ENCODE measurements at regions not wholly inside any gene's neighbourhood (a gene's known extent, or its start where the extent isn't known, plus 50 kb on each side); places are given as distances from the start of the nearest gene placed in this dataset.

DNA sequence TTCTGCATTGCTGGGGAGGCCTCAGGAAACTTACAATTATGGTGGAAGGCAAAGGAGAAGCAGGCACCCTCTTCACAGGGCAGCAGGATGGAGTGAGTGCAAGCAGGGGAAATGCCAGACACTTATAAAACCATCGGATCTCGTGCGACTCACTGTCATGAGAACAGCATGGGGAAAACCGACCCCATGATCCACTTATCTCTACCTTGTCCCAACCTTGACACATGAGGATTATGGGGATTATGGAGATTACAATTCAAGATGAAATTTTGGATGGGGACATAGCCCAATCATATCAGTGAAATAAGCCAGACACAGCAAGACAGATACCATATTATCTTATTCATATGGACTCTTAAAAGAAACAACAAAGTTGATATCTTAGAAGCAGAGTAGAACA is 134.9 kb downstream of the C4orf33 start:
- H3K4me3 ChIP-seq (ENCODE audit: low read length) = no peak overlapping the region
- H3K27me3 ChIP-seq (ENCODE audit: control insufficient read depth, insufficient read depth, low read length) = no peaks in the 10 kb centered on the region
- no peak overlapping the region for H3K9ac ChIP-seq (ENCODE audit: low read length)
- H3K27ac ChIP-seq (ENCODE audit: low read length) = no peak overlapping the region
- H3K36me3 ChIP-seq (ENCODE audit: control insufficient read depth, low read depth, low read length) = no peaks in the 10 kb centered on the region
- H3K9me3 ChIP-seq (ENCODE audit: control insufficient read depth, low read depth, low read length) = no peaks in the 10 kb centered on the region
- H3K4me1 ChIP-seq (ENCODE audit: control insufficient read depth, low read depth, low read length) = no peaks in the 10 kb centered on the region

DNA sequence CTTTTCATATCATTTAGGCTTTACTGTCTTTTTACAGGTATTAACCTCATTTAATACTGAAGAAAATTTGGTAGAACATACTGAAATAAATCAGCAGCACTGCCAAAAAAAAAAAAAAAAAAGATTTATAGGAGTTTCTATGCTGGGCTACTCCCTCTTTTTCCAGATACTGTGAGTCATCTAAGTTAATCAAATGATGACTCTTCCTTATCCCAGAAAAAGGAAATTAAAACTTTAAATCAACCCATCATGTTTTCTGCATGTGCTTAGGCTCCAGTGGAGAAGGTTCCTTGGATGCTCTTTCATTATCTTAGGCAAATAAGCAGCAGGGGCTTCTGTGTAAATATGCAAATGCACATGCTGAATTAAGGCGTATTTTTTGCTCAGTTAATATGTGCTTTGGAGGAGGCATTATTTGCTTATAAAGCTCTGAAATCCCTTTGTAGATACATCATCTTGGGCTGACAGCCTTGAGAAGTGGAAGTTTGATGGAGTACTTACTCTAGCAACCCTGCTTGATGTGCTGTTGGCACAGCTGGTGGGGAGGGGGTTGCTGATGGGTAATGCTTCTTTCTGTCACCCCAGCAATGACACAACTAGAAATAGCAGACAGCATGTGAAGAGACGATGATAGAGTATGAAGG is 136.1 kb downstream of the C4orf33 start:
- Histone ChIP-seq H3K9me3 (ENCODE audit: control insufficient read depth, low read depth, low read length) (no peaks in the 10 kb centered on the region), H3K27me3 (ENCODE audit: control insufficient read depth, insufficient read depth, low read length) (no peaks in the 10 kb centered on the region), H3K9ac (ENCODE audit: low read length) (no peak overlapping the region), H3K27ac (ENCODE audit: low read length) (no peak overlapping the region), H3K4me3 (ENCODE audit: low read length) (no peak overlapping the region), H3K4me1 (ENCODE audit: control insufficient read depth, low read depth, low read length) (no peaks in the 10 kb centered on the region), H3K36me3 (ENCODE audit: control insufficient read depth, low read depth, low read length) (no peaks in the 10 kb centered on the region)

DNA sequence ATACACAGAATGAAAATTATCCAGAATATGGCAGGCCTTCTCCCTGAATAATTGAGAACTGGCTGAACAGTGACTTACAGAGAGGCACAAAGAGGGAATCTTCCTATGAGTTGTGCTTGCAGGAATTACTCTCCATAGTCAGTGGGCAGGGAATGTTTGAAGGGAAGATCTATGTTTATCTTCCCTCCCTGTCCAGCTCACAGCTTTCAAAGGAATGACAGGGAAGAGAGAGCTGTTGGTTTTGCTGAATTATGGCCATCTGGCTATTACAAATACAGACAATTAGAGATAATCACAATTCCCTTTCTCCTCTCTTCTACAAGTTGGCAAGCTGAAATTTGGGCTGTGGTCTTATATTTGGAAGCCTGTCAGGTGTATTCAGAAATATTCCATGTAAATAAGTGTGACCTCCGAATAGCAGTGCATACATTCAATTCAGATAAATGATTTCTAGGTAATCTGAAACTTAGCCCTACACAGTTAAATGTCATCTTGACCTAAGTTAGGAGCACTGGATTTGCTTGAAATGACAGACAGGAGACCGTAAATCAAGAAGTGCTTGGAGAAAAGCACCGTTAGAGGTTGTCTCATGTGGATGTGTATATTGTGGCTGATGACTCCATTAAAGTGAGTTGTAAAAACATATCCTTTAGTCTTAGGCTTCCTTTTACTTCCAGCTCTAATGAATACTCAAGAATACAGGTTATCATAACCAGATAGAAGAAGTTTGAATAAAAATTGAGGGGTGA is 136.8 kb downstream of the C4orf33 start:
- Histone ChIP-seq H3K4me1 (ENCODE audit: control insufficient read depth, low read depth, low read length) (no peaks in the 10 kb centered on the region), H3K27me3 (ENCODE audit: control insufficient read depth, insufficient read depth, low read length) (no peaks in the 10 kb centered on the region), H3K9me3 (ENCODE audit: control insufficient read depth, low read depth, low read length) (no peaks in the 10 kb centered on the region), H3K27ac (ENCODE audit: low read length) (no peak overlapping the region), H3K4me3 (ENCODE audit: low read length) (no peak overlapping the region), H3K9ac (ENCODE audit: low read length) (no peak overlapping the region), H3K36me3 (ENCODE audit: control insufficient read depth, low read depth, low read length) (no peaks in the 10 kb centered on the region)

DNA sequence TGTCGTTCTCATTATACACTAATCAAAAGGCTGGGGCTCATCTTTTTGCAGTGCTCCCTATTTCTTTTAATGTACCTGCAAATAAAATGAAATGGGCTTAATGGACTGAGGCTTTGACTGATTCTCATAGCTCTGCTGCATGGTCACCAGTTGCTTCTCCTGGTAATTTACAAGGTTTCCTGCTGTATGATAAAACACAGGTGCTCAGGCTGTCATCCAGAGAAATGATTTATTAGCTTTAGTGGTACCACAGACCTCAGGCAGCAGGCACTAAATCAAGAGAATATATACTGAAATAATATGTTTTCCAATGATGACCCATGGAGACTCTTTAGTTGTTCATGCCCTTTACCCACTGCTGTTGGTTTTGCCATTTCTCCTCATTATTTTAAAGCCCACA is 137.7 kb downstream of the C4orf33 start:
- H3K9me3 ChIP-seq (ENCODE audit: control insufficient read depth, low read depth, low read length) = no peaks in the 10 kb centered on the region
- H3K4me1 ChIP-seq (ENCODE audit: control insufficient read depth, low read depth, low read length) = no peaks in the 10 kb centered on the region
- H3K27me3 ChIP-seq (ENCODE audit: control insufficient read depth, insufficient read depth, low read length) = no peaks in the 10 kb centered on the region
- H3K36me3 ChIP-seq (ENCODE audit: control insufficient read depth, low read depth, low read length) = no peaks in the 10 kb centered on the region
- no peak overlapping the region for H3K9ac ChIP-seq (ENCODE audit: low read length)
- no peak overlapping the region for H3K27ac ChIP-seq (ENCODE audit: low read length)
- no peak overlapping the region for H3K4me3 ChIP-seq (ENCODE audit: low read length)

DNA sequence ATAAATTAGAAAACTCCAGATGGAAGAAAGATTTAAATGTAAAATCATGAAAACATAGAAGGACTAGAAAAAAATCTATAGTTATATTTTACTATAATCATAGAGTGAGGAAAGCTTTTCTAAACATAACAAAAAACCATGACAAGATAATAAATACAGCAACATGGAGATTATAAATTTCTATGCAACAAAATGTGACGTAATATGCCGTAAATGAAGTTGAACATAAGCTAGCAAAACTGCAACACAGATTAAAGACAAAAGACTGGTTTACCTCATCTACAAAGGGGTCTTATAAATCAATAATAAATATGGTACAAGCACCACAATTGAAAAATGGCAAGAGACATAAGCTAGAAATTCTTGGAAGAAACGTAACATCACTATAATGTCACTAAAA is 140.4 kb downstream of the C4orf33 start:
- no peak overlapping the region for H3K9ac ChIP-seq (ENCODE audit: low read length)
- H3K27ac ChIP-seq (ENCODE audit: low read length) = no peak overlapping the region
- H3K9me3 ChIP-seq (ENCODE audit: control insufficient read depth, low read depth, low read length) = no peaks in the 10 kb centered on the region
- H3K4me3 ChIP-seq (ENCODE audit: low read length) = no peak overlapping the region
- H3K4me1 ChIP-seq (ENCODE audit: control insufficient read depth, low read depth, low read length) = no peaks in the 10 kb centered on the region
- no peaks in the 10 kb centered on the region for H3K36me3 ChIP-seq (ENCODE audit: control insufficient read depth, low read depth, low read length)
- H3K27me3 ChIP-seq (ENCODE audit: control insufficient read depth, insufficient read depth, low read length) = no peaks in the 10 kb centered on the region

DNA sequence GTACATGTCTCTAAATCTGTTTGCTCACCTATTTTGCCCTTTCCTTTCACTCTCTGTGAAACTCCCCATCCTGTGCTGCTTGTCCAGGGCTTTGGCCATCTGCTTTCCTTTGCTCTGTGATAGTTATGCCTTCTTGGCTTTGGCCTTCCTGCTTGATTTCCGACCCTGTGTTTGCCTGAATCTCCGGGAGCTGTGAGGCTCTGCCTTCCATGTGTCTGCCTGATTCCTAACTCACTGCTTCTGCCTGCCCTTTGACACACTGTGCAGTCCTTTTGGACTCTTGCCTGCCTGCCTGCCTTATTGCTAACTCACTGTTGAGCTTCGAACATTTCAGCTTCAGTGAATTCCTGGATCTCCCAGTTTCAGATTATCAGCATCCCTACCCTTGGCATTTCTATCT is 143.1 kb downstream of the C4orf33 start:
- Histone ChIP-seq H3K4me1 (ENCODE audit: control insufficient read depth, low read depth, low read length) (no peaks in the 10 kb centered on the region), H3K9ac (ENCODE audit: low read length) (no peak overlapping the region), H3K27me3 (ENCODE audit: control insufficient read depth, insufficient read depth, low read length) (no peaks in the 10 kb centered on the region), H3K36me3 (ENCODE audit: control insufficient read depth, low read depth, low read length) (no peaks in the 10 kb centered on the region), H3K4me3 (ENCODE audit: low read length) (no peak overlapping the region), H3K9me3 (ENCODE audit: control insufficient read depth, low read depth, low read length) (no peaks in the 10 kb centered on the region), H3K27ac (ENCODE audit: low read length) (no peak overlapping the region)

DNA sequence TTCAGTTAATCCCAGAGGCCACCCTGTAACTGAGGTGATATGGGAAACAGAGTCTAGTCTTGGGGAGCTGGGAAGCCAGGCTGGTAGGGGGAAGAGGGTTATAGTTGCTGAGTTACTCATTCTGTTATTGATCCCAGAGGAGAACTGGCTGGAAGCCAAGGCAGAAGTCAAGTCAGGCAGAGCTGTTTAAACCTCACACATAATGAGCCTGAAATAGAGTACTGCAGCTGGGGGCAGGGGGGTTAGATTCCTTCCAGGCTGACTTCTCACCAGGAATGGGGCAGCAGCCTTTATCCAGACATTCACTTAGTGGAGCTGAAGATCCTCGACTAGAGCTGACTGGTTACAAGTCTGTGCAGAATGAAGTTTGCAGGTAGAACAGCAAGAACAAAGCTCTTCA is 144.9 kb downstream of the C4orf33 start:
- Histone ChIP-seq H3K36me3 (ENCODE audit: control insufficient read depth, low read depth, low read length) (no peaks in the 10 kb centered on the region), H3K9me3 (ENCODE audit: control insufficient read depth, low read depth, low read length) (no peaks in the 10 kb centered on the region), H3K4me1 (ENCODE audit: control insufficient read depth, low read depth, low read length) (no peaks in the 10 kb centered on the region), H3K9ac (ENCODE audit: low read length) (no peak overlapping the region), H3K4me3 (ENCODE audit: low read length) (no peak overlapping the region), H3K27ac (ENCODE audit: low read length) (no peak overlapping the region), H3K27me3 (ENCODE audit: control insufficient read depth, insufficient read depth, low read length) (no peaks in the 10 kb centered on the region)

DNA sequence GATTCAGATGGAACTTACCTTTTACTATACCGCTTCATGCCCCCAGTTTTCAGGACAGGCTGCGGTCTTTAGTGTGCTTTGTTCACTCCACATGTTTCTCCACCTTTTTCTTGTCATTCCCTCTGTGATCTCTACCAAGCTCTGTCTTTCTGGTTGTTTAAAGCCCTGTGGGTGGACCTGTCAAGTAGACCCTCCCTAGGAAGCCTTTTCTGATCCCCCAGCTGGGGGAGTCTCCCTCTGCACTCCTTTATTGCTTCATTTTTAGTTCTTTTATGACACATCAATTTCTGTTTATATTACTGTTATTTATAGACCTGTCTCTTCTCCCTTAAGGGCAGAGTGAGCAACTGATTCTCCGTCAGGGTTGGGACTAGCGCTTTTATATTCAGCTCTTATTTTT is 150.2 kb downstream of the C4orf33 start:
- Histone ChIP-seq H3K4me3 (ENCODE audit: low read length) (no peak overlapping the region), H3K36me3 (ENCODE audit: control insufficient read depth, low read depth, low read length) (no peaks in the 10 kb centered on the region), H3K9ac (ENCODE audit: low read length) (no peak overlapping the region), H3K9me3 (ENCODE audit: control insufficient read depth, low read depth, low read length) (no peaks in the 10 kb centered on the region), H3K27ac (ENCODE audit: low read length) (no peak overlapping the region), H3K4me1 (ENCODE audit: control insufficient read depth, low read depth, low read length) (no peaks in the 10 kb centered on the region), H3K27me3 (ENCODE audit: control insufficient read depth, insufficient read depth, low read length) (no peaks in the 10 kb centered on the region)

DNA sequence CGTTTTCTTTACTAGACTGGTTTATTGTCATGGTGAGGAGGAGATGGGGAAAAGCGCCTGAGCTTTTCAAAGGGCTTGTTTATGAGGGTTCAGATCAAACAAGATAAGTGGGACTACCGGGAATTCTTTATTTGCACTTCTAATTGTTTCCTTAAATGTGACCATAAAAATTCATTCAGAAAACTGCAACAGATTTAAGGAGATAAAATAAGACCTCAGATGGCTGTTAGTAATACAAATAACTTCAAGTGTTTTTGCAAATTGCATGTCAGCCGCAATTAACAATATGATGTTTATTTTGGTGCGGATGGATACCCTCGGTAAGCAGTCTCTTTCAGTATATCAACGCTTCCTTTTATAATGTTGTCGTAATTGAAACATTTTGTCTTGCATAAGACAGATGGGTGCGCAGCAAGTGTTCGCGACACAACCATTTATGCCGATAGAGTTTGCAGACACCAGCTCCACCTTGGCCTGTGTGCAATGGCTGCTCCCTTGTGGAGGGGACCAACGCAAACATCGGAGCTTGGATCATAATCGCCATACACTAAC is 151.0 kb downstream of the C4orf33 start:
- Histone ChIP-seq H3K9me3 (ENCODE audit: control insufficient read depth, low read depth, low read length) (no peaks in the 10 kb centered on the region), H3K4me1 (ENCODE audit: control insufficient read depth, low read depth, low read length) (no peaks in the 10 kb centered on the region), H3K36me3 (ENCODE audit: control insufficient read depth, low read depth, low read length) (no peaks in the 10 kb centered on the region), H3K27ac (ENCODE audit: low read length) (no peak overlapping the region), H3K27me3 (ENCODE audit: control insufficient read depth, insufficient read depth, low read length) (no peaks in the 10 kb centered on the region), H3K9ac (ENCODE audit: low read length) (no peak overlapping the region), H3K4me3 (ENCODE audit: low read length) (no peak overlapping the region)

DNA sequence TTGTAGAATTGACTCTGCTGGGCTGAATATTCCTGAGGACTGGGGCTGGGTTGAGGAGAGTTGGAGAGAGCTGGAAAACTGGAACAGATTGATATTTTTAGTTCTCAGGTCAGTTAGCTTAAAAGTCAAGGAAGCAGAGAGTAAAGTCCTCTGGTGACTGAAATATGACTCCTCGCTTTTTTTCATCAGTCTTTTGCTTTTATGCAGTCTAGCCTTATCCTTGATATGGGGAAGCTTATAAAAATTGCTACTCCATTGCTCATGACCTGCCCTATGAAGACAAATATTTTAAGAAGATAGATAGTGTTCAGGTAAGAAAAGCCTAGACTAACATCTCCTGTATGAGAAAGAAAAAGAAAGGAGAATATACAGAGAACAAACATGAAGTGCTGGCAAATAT is 152.7 kb downstream of the C4orf33 start:
- Histone ChIP-seq H3K4me3 (ENCODE audit: low read length) (no peak overlapping the region), H3K27ac (ENCODE audit: low read length) (no peak overlapping the region), H3K9ac (ENCODE audit: low read length) (no peak overlapping the region), H3K9me3 (ENCODE audit: control insufficient read depth, low read depth, low read length) (no peaks in the 10 kb centered on the region), H3K4me1 (ENCODE audit: control insufficient read depth, low read depth, low read length) (no peaks in the 10 kb centered on the region), H3K36me3 (ENCODE audit: control insufficient read depth, low read depth, low read length) (no peaks in the 10 kb centered on the region), H3K27me3 (ENCODE audit: control insufficient read depth, insufficient read depth, low read length) (no peaks in the 10 kb centered on the region)

DNA sequence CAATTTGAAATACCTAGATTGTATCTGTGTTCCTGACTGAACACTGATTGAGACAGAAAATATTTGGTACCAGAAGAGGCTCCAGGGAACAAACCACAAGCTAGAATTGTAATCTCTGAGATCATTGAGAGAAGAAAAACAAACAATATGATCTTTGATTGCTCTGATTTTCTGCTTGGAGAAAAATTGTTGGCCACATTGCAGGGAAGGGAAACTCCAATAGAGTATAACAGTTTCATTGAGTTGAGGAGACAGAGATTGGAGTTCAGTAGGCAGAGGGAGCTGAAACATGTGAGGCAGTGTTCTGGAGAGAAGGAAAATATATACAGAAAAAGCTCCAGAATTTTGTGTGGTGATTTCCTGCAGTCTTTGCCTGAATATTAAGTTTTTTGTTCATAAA is 158.2 kb downstream of the C4orf33 start:
- Histone ChIP-seq H3K9ac (ENCODE audit: low read length) (no peak overlapping the region), H3K4me1 (ENCODE audit: control insufficient read depth, low read depth, low read length) (no peaks in the 10 kb centered on the region), H3K4me3 (ENCODE audit: low read length) (no peak overlapping the region), H3K9me3 (ENCODE audit: control insufficient read depth, low read depth, low read length) (no peaks in the 10 kb centered on the region), H3K27me3 (ENCODE audit: control insufficient read depth, insufficient read depth, low read length) (no peaks in the 10 kb centered on the region), H3K27ac (ENCODE audit: low read length) (no peak overlapping the region), H3K36me3 (ENCODE audit: control insufficient read depth, low read depth, low read length) (no peaks in the 10 kb centered on the region)

DNA sequence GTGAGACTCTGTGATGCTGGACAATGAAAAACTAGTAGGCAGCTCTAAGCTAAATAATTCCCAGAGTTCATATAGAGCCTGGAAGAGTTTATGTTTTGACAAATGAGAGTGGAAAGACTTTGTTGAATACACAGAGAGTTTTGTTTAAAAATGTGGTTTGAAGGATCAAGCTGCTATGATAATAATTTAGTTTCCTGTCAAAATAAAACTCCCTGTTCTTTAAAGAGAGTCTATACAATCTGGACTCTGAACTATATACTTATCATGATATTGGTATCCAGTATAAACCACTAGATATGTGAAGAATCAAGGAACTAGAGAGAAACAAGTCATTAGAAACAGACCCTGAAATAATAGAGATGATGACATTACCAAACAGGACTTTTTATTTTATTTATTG is 158.6 kb downstream of the C4orf33 start:
- Histone ChIP-seq H3K27me3 (ENCODE audit: control insufficient read depth, insufficient read depth, low read length) (no peaks in the 10 kb centered on the region), H3K4me1 (ENCODE audit: control insufficient read depth, low read depth, low read length) (no peaks in the 10 kb centered on the region), H3K36me3 (ENCODE audit: control insufficient read depth, low read depth, low read length) (no peaks in the 10 kb centered on the region), H3K9ac (ENCODE audit: low read length) (no peak overlapping the region), H3K9me3 (ENCODE audit: control insufficient read depth, low read depth, low read length) (no peaks in the 10 kb centered on the region), H3K27ac (ENCODE audit: low read length) (no peak overlapping the region), H3K4me3 (ENCODE audit: low read length) (no peak overlapping the region)

All from iPS-18a (cell line).